Tongue (tissue), 1 donor: ENCODE measurements at regions not wholly inside any gene's neighbourhood (a gene's known extent, or its start where the extent isn't known, plus 50 kb on each side); places are given as distances from the start of the nearest gene placed in this dataset.
"Not testable (repeated sequence)": the region's sequence is repeated elsewhere in the genome, so short reads cannot be mapped to it uniquely, and the experiment has no call there.

Experiments used
- DNase-seq: peaks from one replicate; pipeline ENCODE4 v3.0.0-alpha.2; 2015

DNA sequence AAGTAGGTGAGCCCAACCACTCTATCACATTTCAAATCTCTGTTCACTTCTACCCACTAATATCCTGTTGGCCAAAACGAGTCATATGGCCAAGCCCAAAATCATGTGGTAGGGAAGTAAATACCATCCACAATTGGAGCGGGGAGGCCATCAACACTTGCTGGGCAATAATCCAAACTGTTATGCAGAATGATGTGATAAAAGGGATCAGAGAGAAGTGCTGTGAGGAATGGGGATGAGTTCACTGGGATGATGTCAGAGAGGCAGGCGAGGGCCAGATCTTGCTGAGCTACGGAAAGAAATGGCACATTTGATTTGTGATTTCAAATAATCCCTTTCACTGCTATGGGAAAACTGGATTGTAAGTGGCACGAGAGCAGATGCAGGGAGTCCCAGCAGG, 188.4 kb downstream of the NPIPA8 start:
- DNase-seq, result not testable (repeated sequence)

DNA sequence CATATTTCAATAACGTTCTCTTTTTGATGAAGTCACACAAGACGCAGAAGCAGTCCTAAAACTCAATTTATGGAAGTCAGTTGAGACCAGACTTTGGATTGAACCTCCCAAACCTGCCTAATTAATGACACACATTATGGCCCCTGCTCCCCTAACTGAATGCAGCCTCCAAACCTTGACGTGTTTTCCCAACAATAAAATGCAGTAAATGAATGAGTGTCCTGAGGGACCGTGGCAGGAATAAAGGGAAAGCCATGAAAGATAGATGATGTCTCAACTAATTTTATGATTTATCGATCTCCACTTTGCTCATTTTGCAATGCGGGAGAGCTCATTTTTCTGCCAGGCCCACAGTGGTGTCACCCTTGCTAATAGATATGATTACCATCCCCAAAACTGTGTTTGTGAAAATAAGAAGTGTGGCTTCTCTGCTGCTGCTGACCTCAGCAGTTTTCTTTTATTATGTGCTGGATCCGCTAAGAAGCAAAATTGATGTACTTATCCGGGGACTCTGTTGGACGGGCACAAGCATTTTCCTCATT, 189.9 kb downstream of the NPIPA8 start:
- DNase-seq, result not testable (repeated sequence)

DNA sequence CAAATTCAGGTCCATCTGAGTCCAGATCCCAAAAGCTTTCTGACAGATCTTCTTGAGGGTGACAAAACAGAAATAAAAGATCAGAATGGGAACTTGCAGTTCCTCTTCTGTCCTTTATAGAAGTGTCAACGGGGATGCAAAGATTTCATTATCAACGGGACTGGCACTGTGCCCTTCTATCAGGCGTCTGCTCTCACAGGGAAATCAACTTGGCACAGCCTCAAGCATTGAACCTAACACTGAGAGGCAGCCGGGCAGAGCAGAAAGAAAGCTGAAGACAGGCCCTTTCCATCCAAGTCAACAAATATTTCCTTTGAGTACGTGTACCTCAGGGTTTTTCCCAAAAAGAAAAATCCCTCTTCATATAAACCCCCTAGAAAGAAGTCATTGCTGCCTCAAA, 194.5 kb downstream of the NPIPA8 start:
- not testable (repeated sequence) for DNase-seq

DNA sequence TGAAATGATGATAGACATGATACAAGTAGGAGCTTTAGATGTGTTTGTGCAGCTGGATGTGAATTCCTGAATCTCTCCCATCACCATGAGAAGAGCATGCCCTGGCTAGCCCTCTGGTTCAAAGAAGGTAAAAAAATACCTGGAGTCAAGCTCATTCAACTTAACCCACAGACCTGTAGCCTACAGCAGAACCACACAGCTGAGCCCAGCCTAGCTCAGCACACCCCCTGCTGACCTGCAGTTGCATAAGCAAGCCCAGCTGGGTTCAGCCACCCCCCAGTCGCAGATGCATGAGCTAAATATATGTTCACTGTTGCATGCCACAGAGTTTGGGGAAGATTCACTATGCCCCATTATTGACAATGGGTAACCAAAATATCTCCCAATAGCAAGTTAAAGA, 200.2 kb downstream of the NPIPA8 start:
- DNase-seq, result not testable (repeated sequence)

DNA sequence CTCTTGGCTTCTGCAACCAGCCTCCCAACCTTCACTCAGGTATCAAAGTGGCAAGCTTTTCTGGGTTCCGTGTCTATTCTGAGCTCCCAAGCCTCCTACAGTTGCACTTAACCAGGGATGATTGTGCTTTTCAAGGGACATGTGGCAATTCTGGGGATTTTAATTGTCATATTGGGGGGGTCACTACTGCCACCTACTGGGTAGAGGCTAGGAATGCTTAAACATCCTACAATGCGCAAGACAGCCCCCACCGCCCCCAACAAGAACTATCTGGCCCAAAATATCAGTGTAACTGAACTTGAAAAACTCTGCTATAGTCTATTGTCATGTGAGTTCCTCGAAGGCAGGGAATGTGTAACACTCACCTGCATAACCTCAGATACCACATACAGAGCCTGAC, 201.5 kb downstream of the NPIPA8 start:
- DNase-seq, result not testable (repeated sequence)

DNA sequence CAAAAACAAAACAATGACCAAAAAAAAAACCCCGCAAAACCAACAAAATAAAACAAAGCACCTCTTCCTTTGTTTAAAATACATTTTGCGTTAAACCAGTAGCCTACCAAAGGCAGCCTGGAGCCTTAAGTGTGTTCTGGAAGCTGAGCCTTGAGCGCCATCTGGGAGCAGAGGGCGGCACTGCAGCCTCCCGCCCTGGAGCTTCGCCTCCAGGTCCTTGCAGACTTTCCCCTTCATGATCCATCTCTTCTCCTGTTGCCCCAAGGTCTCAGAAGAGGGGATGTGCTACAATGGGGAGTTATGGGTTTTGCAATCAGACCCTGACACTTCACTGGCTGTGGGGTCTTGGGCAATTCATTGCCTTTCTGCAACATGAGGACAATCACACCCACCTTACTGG, 204.9 kb downstream of the NPIPA8 start:
- not testable (repeated sequence) for DNase-seq

DNA sequence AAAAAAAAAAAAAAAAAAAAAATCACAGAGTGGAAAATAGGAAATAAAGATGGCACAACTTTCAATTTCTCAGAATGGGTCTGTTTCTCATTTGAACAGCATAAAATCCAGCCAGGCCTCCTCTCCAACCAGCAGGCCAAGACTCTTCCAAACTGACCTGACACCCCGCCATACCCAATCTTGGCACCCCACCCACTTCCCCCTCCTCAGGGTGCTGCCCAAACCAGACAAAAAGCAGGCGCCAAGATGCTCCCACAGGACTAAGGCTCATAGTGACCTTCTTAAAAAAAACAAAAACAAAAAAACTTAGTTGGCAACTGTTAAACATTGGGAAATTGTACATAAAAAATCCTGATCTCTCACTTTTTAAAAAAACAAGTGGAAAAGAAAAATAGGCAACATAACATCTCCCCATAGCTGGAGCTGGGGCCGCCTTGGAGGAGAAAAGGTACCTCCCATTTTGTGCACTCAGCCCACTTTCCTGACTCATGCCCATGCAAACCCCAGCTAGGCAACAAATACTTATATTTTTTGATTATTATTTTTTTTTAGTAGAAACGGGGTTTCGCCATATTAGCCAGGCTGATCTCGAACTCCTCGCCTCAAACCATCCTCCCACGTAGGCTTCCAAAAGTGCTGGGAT, 205.9 kb downstream of the NPIPA8 start:
- not testable (repeated sequence) for DNase-seq

DNA sequence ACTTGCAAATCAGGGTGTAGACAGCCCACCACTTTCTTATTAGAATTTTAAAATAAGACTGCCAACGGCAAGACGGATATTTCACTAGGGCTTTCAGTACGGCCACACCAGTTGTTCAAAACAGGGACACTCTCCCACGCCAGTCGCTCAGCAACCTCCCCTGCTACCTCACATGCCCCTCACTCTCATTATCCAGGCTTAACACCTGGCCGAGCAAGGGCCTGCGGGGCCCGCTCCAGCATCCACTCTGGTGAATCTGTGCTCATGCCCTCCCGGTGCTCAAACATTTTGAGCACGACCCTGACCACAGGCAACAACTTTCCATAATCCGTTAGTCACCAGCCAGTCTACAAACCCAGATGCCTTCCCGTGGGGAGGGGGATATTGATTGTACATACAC, 209.5 kb downstream of the NPIPA8 start:
- DNase-seq, result not testable (repeated sequence)

DNA sequence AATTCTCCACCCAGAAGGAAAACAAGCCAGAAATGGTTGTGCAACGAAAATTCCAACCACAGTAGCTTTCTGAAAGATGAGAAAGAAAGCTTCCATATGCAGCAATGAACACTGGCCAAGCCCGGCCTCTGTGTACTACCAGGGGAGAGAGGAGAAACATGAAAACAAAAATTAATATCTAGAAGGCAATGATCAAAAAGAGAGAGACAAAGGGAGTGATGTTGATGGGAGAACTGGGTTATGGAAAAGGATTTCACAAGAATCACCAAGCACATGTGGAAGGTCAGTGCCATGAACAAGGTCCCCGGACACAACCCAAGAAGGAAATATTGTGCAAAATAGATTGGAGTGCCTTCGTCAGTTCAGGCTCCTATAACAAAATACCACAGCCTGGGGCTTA, 217.4 kb downstream of the NPIPA8 start:
- DNase-seq, result not testable (repeated sequence)

DNA sequence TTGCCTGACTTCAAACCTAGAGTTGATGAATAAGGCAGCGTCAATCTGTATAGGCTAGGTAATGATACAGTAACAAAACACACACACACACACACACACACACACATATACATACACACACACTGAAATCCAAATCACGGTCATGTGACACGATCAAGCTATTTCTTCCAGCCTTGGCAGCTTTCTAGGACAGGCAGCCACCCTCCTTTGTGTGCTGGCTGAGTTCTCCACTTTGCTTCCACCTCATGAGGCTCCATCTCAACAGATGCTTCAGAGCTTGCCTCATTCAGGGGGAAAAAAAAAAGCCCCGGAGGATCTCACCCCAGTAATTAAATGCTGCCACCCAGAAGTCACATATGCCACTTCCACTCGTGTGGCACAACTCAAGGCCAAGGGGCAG, 217.9 kb downstream of the NPIPA8 start:
- DNase-seq, result not testable (repeated sequence)

DNA sequence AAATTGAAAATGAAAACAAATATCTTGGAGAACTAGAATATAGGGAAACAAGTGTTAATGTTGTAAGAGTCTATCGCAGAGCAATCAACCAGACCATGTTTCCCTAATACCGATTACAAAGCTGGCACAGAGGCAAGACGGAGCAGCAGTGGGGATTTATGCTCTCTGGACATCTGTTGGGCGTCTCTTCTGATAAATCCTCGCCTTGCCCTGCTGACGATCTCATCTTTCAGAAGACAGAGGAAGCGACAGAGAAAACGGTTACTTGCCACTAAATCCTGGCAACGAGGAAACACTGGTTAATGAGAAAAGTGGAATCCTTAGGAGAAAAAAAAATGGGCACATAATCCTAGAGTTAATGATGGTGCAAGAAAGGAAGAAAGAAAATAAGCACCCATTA, 218.5 kb downstream of the NPIPA8 start:
- DNase-seq, result peak; percentile 65

DNA sequence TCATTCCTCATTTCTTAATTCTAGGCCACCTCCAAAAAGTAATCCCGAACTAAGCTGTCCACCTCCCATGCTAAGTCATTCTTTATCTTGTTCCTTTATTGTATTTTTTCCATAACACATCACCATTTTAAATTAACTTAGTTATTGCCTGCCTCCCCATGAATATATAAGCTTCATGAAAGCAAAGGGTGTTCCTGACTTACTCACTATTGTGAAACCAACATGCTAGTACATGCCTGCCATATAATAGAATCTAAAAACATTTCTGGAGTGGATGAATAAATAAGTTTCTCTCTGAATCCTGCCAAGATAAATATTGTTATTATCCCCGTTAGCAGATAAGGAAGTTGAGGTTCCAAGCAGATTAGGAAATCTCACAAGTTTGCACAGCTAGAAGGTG, 232.1 kb downstream of the NPIPA8 start:
- DNase-seq, result not testable (repeated sequence)

DNA sequence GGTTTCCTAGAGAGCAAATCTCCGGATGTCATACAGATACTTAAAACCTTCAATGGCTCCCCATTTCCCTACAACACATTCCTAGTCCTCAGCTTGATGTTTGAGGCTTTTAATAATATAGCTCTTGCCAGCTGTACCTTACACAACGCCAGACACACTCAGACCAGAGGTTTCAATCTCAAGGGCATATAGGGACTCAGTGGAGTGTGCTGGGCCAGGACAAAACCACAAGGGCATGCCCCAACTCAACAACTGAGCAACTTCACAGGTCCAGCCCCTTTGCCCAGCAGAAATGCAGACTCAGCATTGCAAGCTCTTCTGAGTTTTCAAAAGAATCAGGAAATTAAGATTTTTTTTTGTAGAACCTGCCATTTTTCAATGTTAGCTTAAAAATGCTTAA, 235.5 kb downstream of the NPIPA8 start:
- DNase-seq, result not testable (repeated sequence)

DNA sequence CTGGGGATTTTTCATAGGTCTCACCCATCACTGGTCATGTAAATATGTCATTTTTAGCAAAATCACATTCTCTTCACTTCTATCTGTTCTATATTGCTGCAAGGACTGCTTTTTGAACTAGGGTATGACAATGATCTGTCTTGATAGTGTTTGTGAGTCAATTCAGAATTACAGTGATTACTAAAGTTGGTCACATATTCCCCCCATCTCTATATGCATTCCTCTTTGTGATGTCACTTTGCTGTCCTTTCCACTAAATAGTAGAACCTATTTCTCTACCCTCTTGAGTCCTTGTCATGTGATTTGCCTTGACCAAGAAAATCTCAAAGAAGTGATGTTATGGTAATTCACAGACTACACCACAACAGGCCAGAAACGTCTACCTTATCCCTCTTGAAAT, 243.9 kb downstream of the NPIPA8 start:
- not testable (repeated sequence) for DNase-seq

DNA sequence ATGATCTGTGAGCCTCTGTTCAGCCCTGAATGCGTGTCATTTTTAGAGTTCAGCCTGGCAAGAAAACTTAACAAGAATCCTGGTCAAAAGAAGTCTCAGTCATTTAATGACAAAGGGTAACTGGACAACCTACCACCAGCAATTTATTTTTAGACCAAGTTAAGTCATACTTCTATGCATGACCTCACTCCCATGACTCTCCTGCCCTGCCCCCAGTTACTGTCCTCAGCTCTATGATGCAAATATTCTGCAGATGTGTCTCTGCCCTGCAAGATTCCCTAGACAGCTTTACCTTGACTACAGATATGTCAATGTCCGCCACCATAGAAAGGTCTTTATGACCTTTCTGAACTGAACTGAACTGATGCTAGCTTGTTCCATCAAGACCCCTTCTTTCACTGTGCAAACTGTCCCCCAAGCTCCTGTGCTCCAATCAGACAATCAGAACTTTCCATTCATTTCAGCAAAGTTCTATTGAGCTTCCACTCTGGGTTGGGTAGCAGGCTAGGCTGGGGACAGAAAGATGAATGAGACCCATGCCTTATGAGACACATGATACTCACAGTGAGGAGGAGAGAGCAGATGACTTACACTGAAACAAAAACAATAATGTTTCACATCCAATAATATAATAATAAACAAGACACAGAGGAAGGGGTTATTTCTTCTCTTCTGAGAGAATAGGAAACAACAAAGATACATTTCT, 255.7 kb downstream of the NPIPA8 start:
- not testable (repeated sequence) for DNase-seq

DNA sequence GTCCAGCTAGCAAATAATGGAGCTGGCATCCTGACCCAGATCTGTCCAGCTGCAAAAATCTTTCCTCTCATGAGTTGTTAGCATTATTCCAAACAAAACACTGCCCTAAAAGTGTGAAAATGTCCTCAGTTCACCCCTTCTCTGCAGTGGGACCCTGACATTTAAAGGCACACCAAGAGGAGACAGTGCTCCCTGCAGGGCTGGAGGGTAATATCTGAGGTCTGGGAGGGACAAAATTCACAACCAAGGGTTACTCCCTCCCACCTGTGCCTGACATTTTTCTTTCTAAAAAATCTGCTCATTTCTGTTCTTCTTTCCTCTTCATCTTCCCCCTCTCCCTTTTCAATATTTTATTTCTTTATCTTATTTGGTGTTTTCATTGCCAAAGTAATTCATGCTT, 258.6 kb downstream of the NPIPA8 start:
- not testable (repeated sequence) for DNase-seq

DNA sequence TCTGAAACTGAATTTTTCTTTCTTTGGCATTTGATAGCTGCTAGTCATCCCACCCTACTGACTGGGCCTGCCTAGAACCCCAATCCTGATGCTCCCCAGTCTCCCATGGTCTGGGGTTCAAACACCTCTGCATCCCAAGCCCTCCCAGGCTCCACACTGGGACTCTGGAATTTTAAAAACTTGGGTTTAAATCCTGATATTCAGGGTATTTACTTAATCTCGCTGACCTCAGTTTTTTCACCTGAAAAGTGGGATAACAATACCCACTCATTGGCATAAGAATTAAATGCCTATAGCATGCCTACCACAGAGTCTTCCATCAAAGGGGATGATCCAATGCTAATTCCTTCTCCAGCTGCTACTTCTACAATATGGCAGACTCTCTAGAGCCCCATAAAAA, 264.4 kb downstream of the NPIPA8 start:
- no peak for DNase-seq

DNA sequence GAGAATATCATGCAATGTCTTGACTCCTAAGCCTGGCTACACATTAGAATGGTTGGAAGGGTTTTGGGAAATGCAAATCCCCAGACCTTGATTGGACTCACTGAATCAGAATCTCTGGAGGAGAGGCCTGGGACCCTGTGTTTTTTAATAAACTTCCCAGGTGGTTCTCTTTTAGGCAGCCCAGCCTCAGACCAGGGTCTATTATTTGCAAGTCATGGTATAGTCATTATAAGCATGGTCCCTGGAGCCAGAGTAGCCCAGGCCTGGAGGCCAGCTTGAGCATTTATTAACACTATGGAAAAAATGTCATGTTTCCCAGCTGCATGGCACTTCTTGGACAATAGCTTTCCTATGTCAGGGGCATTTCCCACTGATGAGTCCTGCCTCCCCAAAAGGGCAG, 266.9 kb downstream of the NPIPA8 start:
- DNase-seq, result no peak

DNA sequence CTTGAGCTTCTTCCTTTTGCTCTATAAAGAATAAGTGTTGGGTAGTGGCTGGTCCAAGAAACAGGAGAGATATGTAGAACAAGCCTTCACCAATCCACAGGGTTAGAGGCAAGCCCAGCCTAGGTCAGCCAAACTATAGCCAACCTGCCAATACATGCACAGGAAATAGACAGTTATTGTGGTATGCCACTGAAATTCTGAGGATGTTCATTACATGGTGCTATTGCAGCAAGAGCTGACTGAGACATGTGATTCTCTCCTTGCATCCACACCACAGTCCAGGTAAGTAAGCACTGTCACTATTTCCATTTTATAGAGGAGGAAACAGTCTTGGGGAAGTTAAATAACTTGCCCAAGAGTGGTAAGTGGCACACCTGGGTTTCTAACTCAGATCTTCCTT, 268.1 kb downstream of the NPIPA8 start:
- no peak for DNase-seq

DNA sequence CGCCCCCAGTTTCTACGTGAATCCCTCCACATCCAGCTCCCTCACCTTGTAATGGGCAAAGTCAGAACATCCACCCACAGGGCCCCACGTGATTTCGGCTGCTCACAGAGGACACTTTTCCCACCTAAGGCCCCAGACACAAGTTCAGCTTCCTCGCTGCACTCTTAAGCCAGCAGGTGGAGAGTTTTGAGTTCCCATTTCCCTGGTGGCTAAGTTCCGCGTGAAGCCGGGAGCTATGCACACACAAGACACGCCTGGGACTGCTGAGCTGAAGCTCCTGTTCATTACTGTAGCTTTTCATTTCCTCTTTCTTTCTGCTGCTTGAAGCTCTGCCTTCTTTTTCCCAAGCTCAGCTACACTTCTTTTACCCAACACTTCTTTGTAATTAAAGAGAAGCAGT, 273.8 kb downstream of the NPIPA8 start:
- no peak for DNase-seq

DNA sequence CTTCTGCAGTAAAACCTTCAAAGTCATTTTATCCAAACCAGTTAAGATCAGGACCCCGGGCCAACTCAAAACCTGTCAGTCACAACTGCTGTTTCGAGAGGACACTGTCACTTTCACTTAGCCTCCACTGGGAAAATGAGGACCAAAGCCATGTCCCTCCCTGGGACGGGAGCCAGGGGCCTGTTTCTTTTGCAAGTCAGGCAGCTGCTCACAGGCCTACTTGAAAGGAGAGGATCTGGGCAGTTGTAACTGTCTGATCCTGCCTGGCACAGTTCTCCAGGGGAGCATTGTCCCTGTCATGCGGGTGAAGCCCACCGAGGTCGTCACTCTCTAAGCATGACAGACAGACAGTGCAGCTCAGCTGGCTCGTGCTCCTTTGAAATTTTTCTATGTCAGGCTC, 276.2 kb downstream of the NPIPA8 start:
- DNase-seq, result no peak

DNA sequence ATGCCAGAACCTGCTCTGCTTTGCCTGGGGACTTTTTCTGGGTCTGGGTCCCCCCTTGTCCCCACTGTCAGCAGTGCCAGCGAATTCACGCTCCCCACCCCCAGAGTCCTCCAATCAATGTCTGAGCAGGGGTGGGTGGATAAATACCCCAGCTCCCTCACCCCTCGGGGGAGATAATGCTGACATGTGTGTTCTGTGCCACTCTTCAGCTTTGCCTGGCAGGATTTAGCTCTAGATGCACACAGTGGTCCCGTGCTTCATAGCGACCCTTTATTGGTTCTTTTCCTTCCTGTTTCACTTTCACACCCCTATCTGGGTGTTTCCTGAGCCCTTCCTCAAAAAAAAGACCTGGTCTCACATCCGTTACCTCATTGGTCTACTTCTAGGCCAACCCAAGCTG, 277.0 kb downstream of the NPIPA8 start:
- no peak for DNase-seq

DNA sequence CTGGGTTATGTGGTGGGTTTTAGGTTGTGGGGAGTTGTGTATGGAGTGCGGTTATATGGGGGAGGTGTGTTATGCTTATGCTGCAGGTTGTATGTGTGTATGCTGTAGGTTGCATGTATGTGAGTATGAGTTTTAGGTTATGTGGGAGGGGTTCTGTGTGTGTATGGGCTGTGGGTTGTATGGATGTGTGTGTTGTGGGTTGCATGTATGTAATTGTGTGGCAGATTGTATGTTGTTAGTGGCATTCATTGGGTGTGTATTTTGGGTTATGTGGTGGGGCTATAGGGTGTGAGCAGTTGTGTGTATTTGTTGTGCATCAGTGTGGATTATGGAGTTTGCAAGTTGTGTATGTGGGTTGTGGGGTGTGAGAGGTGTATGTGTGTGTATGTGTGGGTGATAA, 277.4 kb downstream of the NPIPA8 start:
- DNase-seq, result no peak

DNA sequence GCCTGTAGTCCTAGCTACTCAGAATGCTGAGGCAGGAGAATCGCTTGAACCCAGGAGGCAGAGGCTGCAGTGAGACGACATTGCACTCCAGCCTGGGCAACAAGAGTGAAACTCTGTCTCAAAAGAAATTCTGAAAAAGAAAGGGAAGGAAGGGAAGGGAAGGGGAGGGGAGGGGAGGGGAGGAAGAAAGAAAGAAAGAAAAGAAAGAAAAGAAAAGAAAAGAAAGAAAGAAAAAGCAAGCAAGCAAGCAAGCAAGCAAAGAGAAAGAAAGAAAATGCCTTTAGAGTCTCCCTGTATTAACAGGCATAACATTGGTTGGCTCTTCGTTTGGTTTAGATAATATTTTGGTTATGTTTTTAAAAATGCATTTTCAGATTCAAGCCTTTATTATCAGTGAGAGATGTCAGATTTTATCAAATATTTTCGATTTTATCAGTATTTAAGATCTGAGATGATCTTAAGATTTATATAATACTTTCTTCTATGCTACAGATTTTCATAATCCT, 281.1 kb downstream of the NPIPA8 start:
- no peak for DNase-seq
